Astrocyte (in vitro differentiated cells and primary cell): ENCODE measurements at regions not wholly inside any gene's neighbourhood (a gene's known extent, or its start where the extent isn't known, plus 50 kb on each side); places are given as distances from the start of the nearest gene placed in this dataset.

Experiments
- DNase-seq: peaks from one replicate; pipeline ENCODE4 v3.0.0-alpha.2; 2010; ENCODE audit warnings: low read depth
- FAIRE-seq: peaks from 2 replicates; lab custom pipeline; 2011; peaks lifted over from hg19 to GRCh38; lab: Jason Lieb, UNC
- H2AFZ ChIP-seq: 2 replicates; pipeline ENCODE4 v1.6.0; 2012; ENCODE audit warnings: low read depth, low read length, inconsistent platforms
- H3K27ac ChIP-seq: 2 replicates; pipeline ENCODE4 v1.5.1; 2011; ENCODE audit warnings: low read depth, low read length, inconsistent platforms
- H3K27me3 ChIP-seq: 2 replicates; pipeline ENCODE4 v1.6.0; 2011; ENCODE audit warnings: low read length, inconsistent platforms; ENCODE audit not compliant: insufficient read depth
- H3K36me3 ChIP-seq: 2 replicates; pipeline ENCODE4 v1.5.1; 2011; ENCODE audit warnings: low read length, inconsistent platforms; ENCODE audit not compliant: insufficient read depth
- H3K4me1 ChIP-seq: 2 replicates; pipeline ENCODE4 v1.5.1; 2011; ENCODE audit warnings: low read length, inconsistent platforms; ENCODE audit not compliant: insufficient read depth
- H3K4me2 ChIP-seq: 2 replicates; pipeline ENCODE4 v1.6.0; 2012; ENCODE audit warnings: low read length, inconsistent platforms
- H3K4me3 ChIP-seq: 2 replicates; pipeline ENCODE4 v1.5.1; 2011; ENCODE audit warnings: low read depth, mild to moderate bottlenecking, low read length, inconsistent platforms; ENCODE audit not compliant: insufficient read depth
- H3K79me2 ChIP-seq: 2 replicates; pipeline ENCODE4 v1.6.0; 2012; ENCODE audit warnings: mild to moderate bottlenecking, low read length, inconsistent platforms; ENCODE audit not compliant: insufficient read depth
- H3K9ac ChIP-seq: 2 replicates; pipeline ENCODE4 v1.6.0; 2012; ENCODE audit warnings: mild to moderate bottlenecking, low read length, inconsistent platforms
- H3K9me3 ChIP-seq: 2 replicates; pipeline ENCODE4 v1.5.1; 2012; ENCODE audit warnings: low read depth, mild to moderate bottlenecking, low read length, inconsistent platforms; ENCODE audit not compliant: insufficient read depth
- H4K20me1 ChIP-seq: 2 replicates; pipeline ENCODE4 v1.6.0; 2012; ENCODE audit warnings: low read length, inconsistent platforms; ENCODE audit not compliant: insufficient read depth
- H3K27ac Mint-ChIP-seq: one replicate; pipeline ENCODE4 v1.8.0; 2021; ENCODE audit warnings: mild to moderate bottlenecking, mixed read lengths; ENCODE audit not compliant: unreplicated experiment
- H3K27me3 Mint-ChIP-seq: one replicate; pipeline ENCODE4 v1.8.0; 2021; ENCODE audit warnings: low read depth, mixed read lengths; ENCODE audit not compliant: unreplicated experiment
- H3K36me3 Mint-ChIP-seq: one replicate; pipeline ENCODE4 v1.8.0; 2021; ENCODE audit warnings: low read depth, mixed read lengths; ENCODE audit not compliant: unreplicated experiment
- H3K4me1 Mint-ChIP-seq: one replicate; pipeline ENCODE4 v1.8.0; 2021; ENCODE audit warnings: low read depth, mixed read lengths; ENCODE audit not compliant: unreplicated experiment
- H3K4me3 Mint-ChIP-seq: one replicate; pipeline ENCODE4 v1.8.0; 2021; ENCODE audit warnings: mild to moderate bottlenecking, moderate library complexity, mixed read lengths; ENCODE audit not compliant: unreplicated experiment
- H3K9me3 Mint-ChIP-seq: one replicate; pipeline ENCODE4 v1.8.0; 2021; ENCODE audit warnings: mild to moderate bottlenecking, mixed read lengths; ENCODE audit not compliant: unreplicated experiment
- EZH2 ChIP-seq: IDR thresholded peaks from 2 replicates; pipeline ENCODE4 v1.6.1; 2012; ENCODE audit warnings: mild to moderate bottlenecking, low read length, inconsistent platforms; ENCODE audit not compliant: insufficient read depth
- TF ChIP-seq, protein P1 (sequence below): IDR thresholded peaks from 2 replicates; pipeline ENCODE4 v1.5.1; 2011; ENCODE audit warnings: low read depth, mild to moderate bottlenecking, inconsistent platforms, low read length, moderate library complexity; ENCODE audit not compliant: insufficient read depth

DNA sequence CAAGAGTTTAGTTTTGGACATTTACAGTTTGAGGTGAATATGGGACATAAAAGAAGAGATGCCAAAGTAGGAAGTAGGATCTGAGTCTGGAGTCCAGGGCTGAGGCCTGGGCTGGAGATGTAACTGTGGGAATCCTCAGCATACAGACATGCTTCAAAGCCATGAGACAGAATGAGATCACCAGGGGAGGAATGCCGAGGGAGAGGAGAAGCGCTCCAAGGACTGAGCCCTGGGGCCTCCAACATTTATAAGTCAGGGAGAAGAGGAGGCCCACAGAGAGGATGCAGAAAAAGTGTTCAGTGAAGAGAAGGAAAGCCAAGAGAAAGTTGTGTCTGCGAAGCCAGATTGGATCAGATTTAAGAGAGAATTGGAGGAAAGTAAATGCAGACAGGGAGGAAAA is 277.5 kb upstream of the MYOCD start:
- peak overlapping the region; percentile 14 for H3K27ac ChIP-seq
- Mint-ChIP-seq H3K9me3 (peaks cover 2% of the 10 kb centered on the region), H3K27me3 (no peaks in the 10 kb centered on the region), H3K36me3 (no peaks in the 10 kb centered on the region), H3K27ac (no peak overlapping the region), H3K4me1 (peaks cover 2% of the 10 kb centered on the region), H3K4me3 (no peak overlapping the region)
- TF ChIP-seq, protein P1, sequence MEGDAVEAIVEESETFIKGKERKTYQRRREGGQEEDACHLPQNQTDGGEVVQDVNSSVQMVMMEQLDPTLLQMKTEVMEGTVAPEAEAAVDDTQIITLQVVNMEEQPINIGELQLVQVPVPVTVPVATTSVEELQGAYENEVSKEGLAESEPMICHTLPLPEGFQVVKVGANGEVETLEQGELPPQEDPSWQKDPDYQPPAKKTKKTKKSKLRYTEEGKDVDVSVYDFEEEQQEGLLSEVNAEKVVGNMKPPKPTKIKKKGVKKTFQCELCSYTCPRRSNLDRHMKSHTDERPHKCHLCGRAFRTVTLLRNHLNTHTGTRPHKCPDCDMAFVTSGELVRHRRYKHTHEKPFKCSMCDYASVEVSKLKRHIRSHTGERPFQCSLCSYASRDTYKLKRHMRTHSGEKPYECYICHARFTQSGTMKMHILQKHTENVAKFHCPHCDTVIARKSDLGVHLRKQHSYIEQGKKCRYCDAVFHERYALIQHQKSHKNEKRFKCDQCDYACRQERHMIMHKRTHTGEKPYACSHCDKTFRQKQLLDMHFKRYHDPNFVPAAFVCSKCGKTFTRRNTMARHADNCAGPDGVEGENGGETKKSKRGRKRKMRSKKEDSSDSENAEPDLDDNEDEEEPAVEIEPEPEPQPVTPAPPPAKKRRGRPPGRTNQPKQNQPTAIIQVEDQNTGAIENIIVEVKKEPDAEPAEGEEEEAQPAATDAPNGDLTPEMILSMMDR: no peak
- TF ChIP-seq EZH2: no peak
- no peak overlapping the region for H3K4me2 ChIP-seq
- H3K36me3 ChIP-seq: no peaks in the 10 kb centered on the region
- FAIRE-seq (no peak), DNase-seq (peak; percentile 31)
- no peaks in the 10 kb centered on the region for H3K27me3 ChIP-seq
- H4K20me1 ChIP-seq: no peaks in the 10 kb centered on the region
- H3K9me3 ChIP-seq: no peaks in the 10 kb centered on the region
- no peak overlapping the region for H2AFZ ChIP-seq
- H3K4me1 ChIP-seq: no peaks in the 10 kb centered on the region
- no peak overlapping the region for H3K4me3 ChIP-seq
- H3K9ac ChIP-seq: no peak overlapping the region
- no peaks in the 10 kb centered on the region for H3K79me2 ChIP-seq

DNA sequence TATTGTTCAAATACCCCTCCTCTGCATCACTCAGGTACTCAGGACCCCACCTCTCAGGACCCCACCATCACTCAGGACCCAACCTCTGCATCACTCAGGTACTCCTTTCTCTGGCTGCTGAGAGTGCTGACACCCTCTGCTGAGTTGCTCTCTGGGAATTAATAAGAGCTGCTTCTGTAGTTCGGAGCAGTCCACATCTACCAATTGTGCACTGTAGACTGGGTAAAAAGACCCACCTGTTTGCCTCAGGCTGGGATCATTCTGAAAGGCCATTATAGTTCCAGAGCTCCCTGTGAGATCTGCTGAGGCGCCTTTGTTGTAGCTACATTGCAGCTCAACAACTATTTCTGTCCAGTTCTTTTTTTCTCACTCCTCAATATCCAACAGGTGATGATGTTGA is 276.3 kb upstream of the MYOCD start:
- H3K4me2 ChIP-seq: no peak overlapping the region
- Mint-ChIP-seq H3K9me3 (peaks cover under 1% of the 10 kb centered on the region), H3K4me3 (no peak overlapping the region), H3K27ac (no peak overlapping the region), H3K27me3 (no peaks in the 10 kb centered on the region), H3K4me1 (peaks cover under 1% of the 10 kb centered on the region), H3K36me3 (no peaks in the 10 kb centered on the region)
- TF ChIP-seq, protein P1: no peak
- no peak for TF ChIP-seq EZH2
- FAIRE-seq: no peak
- no peaks in the 10 kb centered on the region for H3K27me3 ChIP-seq
- DNase-seq: no peak
- no peak overlapping the region for H2AFZ ChIP-seq
- H3K36me3 ChIP-seq: no peaks in the 10 kb centered on the region
- no peaks in the 10 kb centered on the region for H3K79me2 ChIP-seq
- H3K9me3 ChIP-seq: no peaks in the 10 kb centered on the region
- H3K4me1 ChIP-seq: no peaks in the 10 kb centered on the region
- no peak overlapping the region for H3K9ac ChIP-seq
- H3K4me3 ChIP-seq: no peak overlapping the region
- no peaks in the 10 kb centered on the region for H4K20me1 ChIP-seq
- no peak overlapping the region for H3K27ac ChIP-seq

- Mint-ChIP-seq H3K27me3 (no peaks in the 10 kb centered on the region), H3K9me3 (no peaks in the 10 kb centered on the region), H3K27ac (no peak overlapping the region), H3K36me3 (no peaks in the 10 kb centered on the region), H3K4me3 (no peak overlapping the region), H3K4me1 (no peaks in the 10 kb centered on the region)
- Histone ChIP-seq H3K4me3 (no peak overlapping the region), H2AFZ (no peak overlapping the region), H3K36me3 (no peaks in the 10 kb centered on the region), H3K4me2 (no peak overlapping the region), H3K9me3 (no peaks in the 10 kb centered on the region), H3K79me2 (no peaks in the 10 kb centered on the region), H4K20me1 (no peaks in the 10 kb centered on the region), H3K27me3 (no peaks in the 10 kb centered on the region), H3K27ac (no peak overlapping the region), H3K4me1 (no peaks in the 10 kb centered on the region), H3K9ac (no peak overlapping the region)
- no peak for FAIRE-seq
- TF ChIP-seq, protein P1: no peak
- no peak for TF ChIP-seq EZH2
- DNase-seq: no peak
Observed at GRCh38 chr17:12390631-12391030, 275.1 kb upstream of the MYOCD start.
